Stimulated activated naive CD8-positive, alpha-beta T cell treated with anti-CD3 and anti-CD28 coated beads, Interleukin-15, amount 100 ng/mL, for 72 hours (primary cell): ENCODE measurements at regions not wholly inside any gene's neighbourhood (a gene's known extent, or its start where the extent isn't known, plus 50 kb on each side); places are given as distances from the start of the nearest gene placed in this dataset.
"Not testable (repeated sequence)": the region's sequence is repeated elsewhere in the genome, so short reads cannot be mapped to it uniquely, and the experiment has no call there.

Experiments used
- ATAC-seq: fragments of 150-1000 bp; cut with Tn5 transposase; 2 replicates; pipeline ENCODE4 v1.10.0; 2021; ENCODE audit warnings: mild to moderate bottlenecking, moderate library complexity
- DNase-seq, 2 donors: peaks; one replicate each; pipeline ENCODE4 v3.0.0; 2021 to 2022
- H3K27ac Mint-ChIP-seq, 2 donors: one replicate each; pipeline ENCODE4 v1.8.0; 2022; ENCODE audit warnings: mild to moderate bottlenecking in 2 of 2, mixed read lengths in 2 of 2, moderate library complexity in 2 of 2
- H3K27me3 Mint-ChIP-seq: one replicate; pipeline ENCODE4 v1.8.0; 2022; ENCODE audit warnings: mixed read lengths
- H3K4me1 Mint-ChIP-seq: one replicate; pipeline ENCODE4 v1.8.0; 2022; ENCODE audit warnings: mild to moderate bottlenecking, mixed read lengths
- H3K4me3 Mint-ChIP-seq, 2 donors: one replicate each; pipeline ENCODE4 v1.8.0; 2022; ENCODE audit warnings: mild to moderate bottlenecking in 2 of 2, mixed read lengths in 2 of 2, moderate library complexity in 1 of 2
- H3K9me3 Mint-ChIP-seq, 2 donors: one replicate each; pipeline ENCODE4 v1.8.0; 2022; ENCODE audit warnings: mixed read lengths in 2 of 2

GRCh38 chr10:106082865-106083264, 1081.6 kb downstream of the SORCS1 start:
- DNase-seq (no peak), ATAC-seq (no peak)
- peaks cover 1 to 8% of the 10 kb centered on the region in 2 donors for H3K9me3 Mint-ChIP-seq
- no peak overlapping the region for H3K4me3 Mint-ChIP-seq
- H3K27ac Mint-ChIP-seq: no peak overlapping the region
- H3K4me1 Mint-ChIP-seq: no peaks in the 10 kb centered on the region
- H3K27me3 Mint-ChIP-seq: no peaks in the 10 kb centered on the region

GRCh38 chr10:106078895-106079576, 1085.5 kb downstream of the SORCS1 start:
- no peak overlapping the region for H3K27ac Mint-ChIP-seq
- H3K4me1 Mint-ChIP-seq: no peaks in the 10 kb centered on the region
- H3K27me3 Mint-ChIP-seq: no peaks in the 10 kb centered on the region
- H3K4me3 Mint-ChIP-seq: no peak overlapping the region
- H3K9me3 Mint-ChIP-seq: peaks cover 4 to 12% of the 10 kb centered on the region in 2 donors
- DNase-seq (no peak), ATAC-seq (no peak)

GRCh38 chr10:106076496-106076895, 1088.0 kb downstream of the SORCS1 start:
- Mint-ChIP-seq H3K27ac (no peak overlapping the region), H3K9me3 (peaks cover 4 to 13% of the 10 kb centered on the region in 2 donors), H3K4me1 (no peaks in the 10 kb centered on the region), H3K4me3 (no peak overlapping the region), H3K27me3 (no peaks in the 10 kb centered on the region)
- DNase-seq (no peak), ATAC-seq (no peak)

GRCh38 chr10:106053061-106053460, 1111.4 kb downstream of the SORCS1 start:
- no peaks in the 10 kb centered on the region for H3K4me1 Mint-ChIP-seq
- no peaks in the 10 kb centered on the region for H3K27me3 Mint-ChIP-seq
- no peak overlapping the region for H3K4me3 Mint-ChIP-seq
- DNase-seq (no peak), ATAC-seq (no peak)
- peaks cover 4 to 6% of the 10 kb centered on the region in 2 donors for H3K9me3 Mint-ChIP-seq
- H3K27ac Mint-ChIP-seq: no peak overlapping the region

- H3K27me3 Mint-ChIP-seq: no peaks in the 10 kb centered on the region
These were observed 1120.0 kb downstream of the SORCS1 start for GRCh38 chr10:106044503-106044902.

GRCh38 chr10:106043863-106044262, 1120.6 kb downstream of the SORCS1 start:
- H3K9me3 Mint-ChIP-seq: peaks cover 0 to 6% of the 10 kb centered on the region in 2 donors
- DNase-seq (no peak), ATAC-seq (no peak)
- no peaks in the 10 kb centered on the region for H3K27me3 Mint-ChIP-seq
- H3K27ac Mint-ChIP-seq: no peak overlapping the region
- no peak overlapping the region for H3K4me3 Mint-ChIP-seq
- H3K4me1 Mint-ChIP-seq: no peaks in the 10 kb centered on the region

More at GRCh38 chr10:106044503-106044902, 1120.0 kb downstream of the SORCS1 start:
- H3K4me1 Mint-ChIP-seq: no peaks in the 10 kb centered on the region
- no peak overlapping the region for H3K4me3 Mint-ChIP-seq
- H3K9me3 Mint-ChIP-seq: peaks cover 0 to 6% of the 10 kb centered on the region in 2 donors
- DNase-seq: no peak
- ATAC-seq: no peak
- H3K27ac Mint-ChIP-seq: no peak overlapping the region

- Mint-ChIP-seq H3K27ac (no peak overlapping the region), H3K27me3 (no peaks in the 10 kb centered on the region), H3K4me1 (no peaks in the 10 kb centered on the region), H3K4me3 (no peak overlapping the region), H3K9me3 (peaks cover 0 to 7% of the 10 kb centered on the region in 2 donors)
- DNase-seq (no peak), ATAC-seq (no peak)
These were observed 1126.3 kb downstream of the SORCS1 start for GRCh38 chr10:106038246-106038645.

GRCh38 chr10:106033065-106033464, 1131.4 kb downstream of the SORCS1 start:
- ATAC-seq (no peak), DNase-seq (no peak)
- H3K27ac Mint-ChIP-seq: no peak overlapping the region
- no peaks in the 10 kb centered on the region for H3K4me1 Mint-ChIP-seq
- no peak overlapping the region for H3K4me3 Mint-ChIP-seq
- peaks cover under 1 to 7% of the 10 kb centered on the region in 2 donors for H3K9me3 Mint-ChIP-seq
- no peaks in the 10 kb centered on the region for H3K27me3 Mint-ChIP-seq

GRCh38 chr10:106032450-106033002, 1132.0 kb downstream of the SORCS1 start:
- H3K27me3 Mint-ChIP-seq: no peaks in the 10 kb centered on the region
- no peak for ATAC-seq

GRCh38 chr10:106027240-106027639, 1137.3 kb downstream of the SORCS1 start:
- Mint-ChIP-seq H3K4me1 (no peaks in the 10 kb centered on the region), H3K4me3 (no peak overlapping the region), H3K9me3 (peaks cover 0 to 11% of the 10 kb centered on the region in 2 donors), H3K27me3 (no peaks in the 10 kb centered on the region), H3K27ac (no peak overlapping the region)
- ATAC-seq: no peak
- DNase-seq: no peak

More at GRCh38 chr10:106032450-106033002, 1132.0 kb downstream of the SORCS1 start:
- H3K27ac Mint-ChIP-seq: no peak overlapping the region
- no peaks in the 10 kb centered on the region for H3K4me1 Mint-ChIP-seq
- DNase-seq: no peak
- H3K9me3 Mint-ChIP-seq: peaks cover 0 to 7% of the 10 kb centered on the region in 2 donors
- H3K4me3 Mint-ChIP-seq: no peak overlapping the region

- no peaks in the 10 kb centered on the region for H3K4me1 Mint-ChIP-seq
- H3K27ac Mint-ChIP-seq: no peak overlapping the region
- peaks cover 0 to 15% of the 10 kb centered on the region in 2 donors for H3K9me3 Mint-ChIP-seq
These were observed 1139.2 kb downstream of the SORCS1 start for GRCh38 chr10:106025208-106025811.

GRCh38 chr10:106023329-106023728, 1141.2 kb downstream of the SORCS1 start:
- Mint-ChIP-seq H3K27ac (no peak overlapping the region), H3K4me3 (no peak overlapping the region), H3K9me3 (peaks cover 0 to 11% of the 10 kb centered on the region in 2 donors), H3K4me1 (no peaks in the 10 kb centered on the region), H3K27me3 (no peaks in the 10 kb centered on the region)
- ATAC-seq: no peak
- DNase-seq: no peak

More at GRCh38 chr10:106025208-106025811, 1139.2 kb downstream of the SORCS1 start:
- DNase-seq (no peak), ATAC-seq (no peak)
- Mint-ChIP-seq H3K4me3 (no peak overlapping the region), H3K27me3 (no peaks in the 10 kb centered on the region)

GRCh38 chr10:106019559-106019958, 1144.9 kb downstream of the SORCS1 start:
- H3K4me3 Mint-ChIP-seq, H3K27ac Mint-ChIP-seq, DNase-seq, H3K27me3 Mint-ChIP-seq, ATAC-seq, H3K4me1 Mint-ChIP-seq, H3K9me3 Mint-ChIP-seq: not testable (repeated sequence)

- H3K4me1 Mint-ChIP-seq, ATAC-seq, H3K9me3 Mint-ChIP-seq, H3K27ac Mint-ChIP-seq, H3K27me3 Mint-ChIP-seq, DNase-seq, H3K4me3 Mint-ChIP-seq: not testable (repeated sequence)
These were observed 1148.9 kb downstream of the SORCS1 start for GRCh38 chr10:106015369-106016199.

- Mint-ChIP-seq H3K4me1 (no peaks in the 10 kb centered on the region), H3K27ac (no peak overlapping the region)
These were observed 1153.3 kb downstream of the SORCS1 start for GRCh38 chr10:106011250-106011649.

More at GRCh38 chr10:106011250-106011649, 1153.3 kb downstream of the SORCS1 start:
- peaks cover 5 to 6% of the 10 kb centered on the region in 2 donors for H3K9me3 Mint-ChIP-seq
- H3K27me3 Mint-ChIP-seq: no peaks in the 10 kb centered on the region
- ATAC-seq (no peak), DNase-seq (no peak)
- no peak overlapping the region for H3K4me3 Mint-ChIP-seq
